Left forelimb (tissue), 1 donor: ENCODE measurements at regions not wholly inside any gene's neighbourhood (a gene's known extent, or its start where the extent isn't known, plus 50 kb on each side); places are given as distances from the start of the nearest gene placed in this dataset.
"Not testable (repeated sequence)": the region's sequence is repeated elsewhere in the genome, so short reads cannot be mapped to it uniquely, and the experiment has no call there.

Experiments used
- DNase-seq: peaks from one replicate; pipeline ENCODE4 v3.0.0-alpha.2; 2018; ENCODE audit warnings: low spot score

GRCh38 chr18:52190195-52190594 lies 149.8 kb upstream of the DCC start:
- no peak for DNase-seq

GRCh38 chr18:52190631-52191030 lies 149.4 kb upstream of the DCC start:
- DNase-seq: no peak

- DNase-seq: no peak
Measured at GRCh38 chr18:52200406-52200805, 139.6 kb upstream of the DCC start.

- DNase-seq: no peak
Measured at GRCh38 chr18:52200921-52201663, 138.9 kb upstream of the DCC start.

- no peak for DNase-seq
Measured at GRCh38 chr18:52208646-52209045, 131.4 kb upstream of the DCC start.

GRCh38 chr18:52216109-52216508 lies 123.9 kb upstream of the DCC start:
- no peak for DNase-seq

- no peak for DNase-seq
Measured at GRCh38 chr18:52216666-52217065, 123.3 kb upstream of the DCC start.

- no peak for DNase-seq
Measured at GRCh38 chr18:52219102-52219501, 120.9 kb upstream of the DCC start.

GRCh38 chr18:52220062-52220591 lies 119.9 kb upstream of the DCC start:
- DNase-seq: no peak

- no peak for DNase-seq
Measured at GRCh38 chr18:52222211-52222610, 117.8 kb upstream of the DCC start.

GRCh38 chr18:52227536-52227935 lies 112.5 kb upstream of the DCC start:
- DNase-seq: no peak

- no peak for DNase-seq
Measured at GRCh38 chr18:52228166-52228565, 111.8 kb upstream of the DCC start.

GRCh38 chr18:52236131-52236530 lies 103.9 kb upstream of the DCC start:
- DNase-seq: no peak

GRCh38 chr18:52237551-52237950 lies 102.4 kb upstream of the DCC start:
- no peak for DNase-seq

GRCh38 chr18:52242711-52243110 lies 97.3 kb upstream of the DCC start:
- DNase-seq: no peak

GRCh38 chr18:52244658-52245057 lies 95.3 kb upstream of the DCC start:
- no peak for DNase-seq

GRCh38 chr18:52254367-52254766 lies 85.6 kb upstream of the DCC start:
- DNase-seq: no peak

GRCh38 chr18:52257417-52257816 lies 82.6 kb upstream of the DCC start:
- not testable (repeated sequence) for DNase-seq

- no peak for DNase-seq
Measured at GRCh38 chr18:52275817-52276216, 64.2 kb upstream of the DCC start.

GRCh38 chr18:52277785-52278184 lies 62.2 kb upstream of the DCC start:
- DNase-seq: no peak

GRCh38 chr18:52278191-52278590 lies 61.8 kb upstream of the DCC start:
- DNase-seq: no peak

- DNase-seq: no peak
Measured at GRCh38 chr18:52280702-52281101, 59.3 kb upstream of the DCC start.

GRCh38 chr18:52283927-52284326 lies 56.1 kb upstream of the DCC start:
- no peak for DNase-seq

- DNase-seq: no peak
Measured at GRCh38 chr18:52286675-52287074, 53.3 kb upstream of the DCC start.
